ENCODE measurements at regions not wholly inside any gene's neighbourhood (a gene's known extent, or its start where the extent isn't known, plus 50 kb on each side); places are given as distances from the start of the nearest gene placed in this dataset.
A peak's percentile ranks its signal among the peaks of the same experiment; 100 is the strongest.
"Not testable (repeated sequence)": the region's sequence is repeated elsewhere in the genome, so short reads cannot be mapped to it uniquely, and the experiment has no call there.

DNA sequence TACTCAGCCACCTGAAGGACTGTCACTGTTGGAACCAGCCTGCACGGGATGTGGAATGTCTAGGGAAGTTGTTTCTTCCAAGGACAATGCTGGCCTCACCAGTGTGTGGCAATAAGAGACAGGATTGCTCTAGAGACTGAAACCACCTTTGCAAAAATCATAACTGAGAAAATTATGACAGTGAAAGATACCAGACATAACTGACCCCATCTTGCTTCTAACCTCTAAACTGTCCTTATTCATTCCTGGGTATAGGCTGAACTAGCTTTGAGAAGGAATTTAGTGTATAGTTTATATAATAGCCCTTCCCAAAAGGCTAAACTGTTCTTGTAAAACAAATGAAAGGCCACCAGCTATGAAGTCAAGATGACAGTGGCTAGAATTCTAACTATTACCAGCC, 83.6 kb downstream of the IER5 start:
- DNase-seq (ENCODE audit: low spot score): no peak

DNA sequence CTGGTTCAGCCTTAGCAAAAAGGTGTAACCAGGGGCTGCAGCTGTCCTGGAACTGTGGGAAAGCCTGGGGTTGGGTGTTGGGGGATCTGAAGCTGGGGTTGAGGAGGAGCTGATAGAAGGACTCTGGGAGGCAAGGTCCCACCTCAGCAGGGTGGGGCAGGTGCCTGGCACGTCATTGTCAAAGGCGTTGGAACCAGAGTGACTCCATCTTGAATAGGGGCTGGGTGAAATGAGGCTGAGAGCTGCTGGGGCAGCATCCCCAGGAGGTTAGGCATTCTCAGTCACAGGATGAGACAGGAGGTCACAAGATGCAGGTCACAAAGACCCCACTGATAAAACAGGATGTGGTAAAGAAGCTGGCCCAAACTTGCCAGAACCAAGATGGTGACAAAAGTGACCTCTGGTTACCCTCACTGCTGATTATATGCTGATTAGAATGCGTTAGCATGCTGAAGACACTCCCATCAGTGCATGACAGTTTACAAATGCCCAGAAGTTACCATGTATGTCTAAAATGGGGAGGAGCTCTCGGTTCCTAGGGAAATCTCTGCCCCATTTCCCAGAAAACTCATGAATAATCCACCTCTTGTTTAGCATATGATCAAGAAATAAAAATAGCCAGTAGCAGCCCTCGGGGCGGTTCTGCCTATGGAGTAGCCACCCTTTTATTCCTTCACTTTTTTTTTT, 85.4 kb downstream of the IER5 start:
- DNase-seq (ENCODE audit: low spot score): no peak

DNA sequence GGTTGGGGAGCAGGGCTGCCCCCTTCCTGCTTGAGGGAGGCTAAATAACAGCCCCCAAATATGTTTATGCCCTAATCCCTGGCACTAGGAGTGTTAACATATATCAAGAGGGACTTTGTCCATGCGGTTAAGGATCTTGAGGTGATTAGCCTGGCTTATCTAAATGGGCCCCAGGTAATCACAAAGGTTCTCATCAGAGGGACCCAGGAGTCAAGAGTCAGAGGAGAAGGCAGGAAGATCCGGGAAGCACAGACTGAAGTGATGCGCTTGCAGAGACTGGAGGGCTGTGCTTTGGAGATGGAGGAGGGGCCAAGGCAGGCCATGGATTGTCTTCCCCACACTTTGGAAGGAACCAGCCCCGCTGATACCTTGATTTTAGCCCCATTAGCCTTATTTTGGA, 86.4 kb downstream of the IER5 start:
- no peak for DNase-seq (ENCODE audit: low spot score)

- DNase-seq (ENCODE audit: low spot score): no peak
Observed at GRCh38 chr1:181175356-181175910, 86.9 kb downstream of the IER5 start.

DNA sequence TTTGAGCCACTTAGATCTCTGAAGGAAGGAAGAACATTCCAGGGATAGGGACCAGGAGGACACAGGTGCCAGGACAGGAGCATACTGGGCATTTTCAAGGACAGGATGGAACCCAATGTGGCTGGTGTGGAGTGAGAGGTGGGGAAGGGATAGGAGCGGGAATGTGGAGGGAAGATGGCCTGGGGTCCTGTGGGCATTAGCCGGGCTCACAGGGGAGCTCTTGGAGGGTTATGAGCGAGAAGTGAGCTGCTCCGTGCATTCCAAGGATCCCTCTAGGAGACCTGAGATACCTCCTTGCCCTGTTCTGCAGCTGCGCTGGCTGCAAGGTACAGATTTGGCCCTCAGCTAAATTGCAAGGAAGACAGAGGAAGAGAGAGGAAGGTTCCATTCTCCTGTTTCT, 87.5 kb downstream of the IER5 start:
- no peak for DNase-seq (ENCODE audit: low spot score)

GRCh38 chr1:181178241-181178879, 89.9 kb downstream of the IER5 start:
- no peak for DNase-seq (ENCODE audit: low spot score)

- DNase-seq (ENCODE audit: low spot score): no peak
Observed at GRCh38 chr1:181179279-181179986, 90.9 kb downstream of the IER5 start.

DNA sequence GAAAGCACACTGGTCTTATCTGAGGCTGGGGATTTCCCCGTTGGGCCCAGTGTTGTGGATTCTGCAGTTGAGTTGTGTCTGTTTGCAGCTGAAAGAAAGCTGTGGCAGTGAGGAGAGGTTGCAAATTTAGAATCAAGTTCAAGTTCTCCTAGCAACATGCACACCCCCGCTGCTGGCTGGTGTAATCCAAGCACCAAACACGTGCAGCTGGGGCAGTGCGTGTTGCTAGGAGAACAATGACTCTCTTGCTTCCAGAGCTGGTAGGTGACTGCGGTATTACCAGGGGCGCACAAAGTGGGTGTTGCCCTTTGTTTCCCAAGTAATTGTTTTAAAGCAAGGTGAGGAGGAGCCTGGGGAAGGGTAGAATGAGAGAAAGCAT, 91.5 kb downstream of the IER5 start:
- DNase-seq (ENCODE audit: low spot score): peak; percentile 33

DNA sequence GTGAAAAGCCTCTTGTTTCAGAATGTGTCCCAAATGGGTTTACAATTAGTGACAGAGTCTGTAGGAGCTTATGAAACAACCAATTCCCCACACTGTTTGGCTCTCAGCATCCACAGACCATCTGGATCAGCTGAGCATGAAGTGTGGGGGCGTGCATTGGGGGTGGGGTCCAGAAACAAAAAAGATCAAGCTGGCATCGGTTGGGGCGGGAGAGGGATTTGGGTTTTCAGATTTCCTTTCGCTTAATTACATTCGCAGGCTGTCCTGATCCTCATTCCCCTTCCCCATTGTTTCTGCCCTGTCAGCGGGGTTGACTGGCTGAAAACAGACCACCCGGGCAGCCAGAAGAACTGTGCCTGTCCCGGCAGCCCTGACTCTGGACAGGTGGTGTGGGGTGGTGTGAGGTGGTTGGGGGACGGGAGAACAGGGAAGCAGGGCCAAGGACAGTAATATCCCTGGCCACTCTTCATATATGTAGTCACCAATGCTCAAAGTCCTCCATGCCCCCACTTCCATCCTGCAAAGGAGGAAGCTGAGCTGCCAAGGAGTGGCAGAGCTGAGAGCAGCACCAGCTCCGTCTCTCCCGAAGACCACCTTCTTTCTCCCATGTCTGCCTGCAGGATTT, 92.0 kb downstream of the IER5 start:
- DNase-seq (ENCODE audit: low spot score): no peak

DNA sequence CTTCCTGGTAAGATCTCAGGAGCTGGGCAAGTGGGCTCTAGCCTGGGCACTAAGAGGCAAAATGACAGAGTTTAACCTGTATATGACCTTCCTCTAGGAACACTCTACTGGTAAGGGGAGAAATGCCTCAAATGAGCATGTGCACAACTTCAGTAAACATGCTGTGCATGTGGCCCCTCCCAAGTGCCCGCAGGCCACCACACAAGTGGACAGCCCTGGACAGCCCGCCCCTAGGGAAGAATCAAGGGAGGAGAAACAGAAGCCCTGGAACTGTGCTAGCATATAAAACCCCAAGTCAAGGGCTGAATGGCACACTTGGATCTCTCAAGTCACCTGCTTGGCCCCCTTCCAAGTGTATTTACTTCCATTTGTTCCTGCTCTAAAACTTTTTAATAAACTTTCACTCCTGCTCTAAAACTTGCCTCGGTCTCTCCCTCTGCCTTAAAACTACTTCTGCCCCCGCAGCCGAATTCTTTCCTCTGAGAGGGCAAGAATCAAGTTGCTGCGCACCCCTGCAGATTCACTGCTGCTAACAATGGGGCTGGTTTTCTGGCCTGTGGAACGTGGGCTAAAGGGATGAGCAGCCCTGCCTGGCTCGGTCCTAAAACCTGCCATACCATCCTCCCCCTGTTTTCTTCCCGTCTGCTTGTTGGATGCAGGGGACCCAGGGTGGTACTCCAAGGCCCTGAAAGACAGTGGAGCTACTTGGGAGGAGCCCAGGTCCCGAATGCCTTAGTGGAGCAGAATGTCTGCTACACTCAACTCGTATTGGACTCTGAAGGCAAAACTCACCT, 93.5 kb downstream of the IER5 start:
- DNase-seq (ENCODE audit: low spot score): no peak

DNA sequence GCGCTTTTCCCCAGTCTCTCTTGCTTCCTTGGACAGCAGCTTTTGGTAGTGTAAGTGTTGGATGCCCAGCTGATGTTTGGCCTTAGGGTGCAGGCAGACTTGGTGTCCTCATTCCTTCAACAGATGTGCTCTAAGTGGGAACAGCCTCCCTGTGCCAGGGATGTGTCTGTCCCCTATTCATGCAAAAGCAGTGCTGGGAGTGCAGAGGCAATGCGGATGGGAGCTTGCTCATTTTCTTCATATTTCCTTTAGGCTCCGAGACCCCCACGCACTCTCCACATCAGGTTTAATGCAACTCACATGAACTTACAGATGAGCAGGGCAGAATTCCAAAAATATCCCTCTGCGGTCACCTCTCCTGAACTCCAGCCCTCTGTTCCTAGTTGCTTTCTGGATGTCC, 96.1 kb downstream of the IER5 start:
- no peak for DNase-seq (ENCODE audit: low spot score)

DNA sequence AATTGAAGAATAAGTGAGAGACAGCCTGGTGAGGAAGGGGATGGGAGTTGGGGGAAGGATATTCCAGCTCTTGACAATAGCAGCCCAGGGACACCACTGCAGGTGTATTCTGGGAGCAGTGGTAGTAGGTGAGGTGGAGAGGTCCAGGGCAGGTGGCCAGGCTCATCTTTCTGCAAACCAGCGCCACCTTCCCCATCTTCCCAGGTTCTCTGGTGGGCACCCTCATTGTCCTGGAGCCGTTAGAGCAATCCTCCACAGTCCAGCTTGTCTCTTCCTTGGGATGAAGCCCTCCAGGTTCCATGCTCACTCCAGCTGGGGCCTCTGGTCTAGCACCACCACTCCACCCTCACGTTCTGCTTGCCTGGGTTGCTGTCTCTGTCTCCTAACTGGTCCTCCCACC, 97.0 kb downstream of the IER5 start:
- DNase-seq (ENCODE audit: low spot score): no peak

DNA sequence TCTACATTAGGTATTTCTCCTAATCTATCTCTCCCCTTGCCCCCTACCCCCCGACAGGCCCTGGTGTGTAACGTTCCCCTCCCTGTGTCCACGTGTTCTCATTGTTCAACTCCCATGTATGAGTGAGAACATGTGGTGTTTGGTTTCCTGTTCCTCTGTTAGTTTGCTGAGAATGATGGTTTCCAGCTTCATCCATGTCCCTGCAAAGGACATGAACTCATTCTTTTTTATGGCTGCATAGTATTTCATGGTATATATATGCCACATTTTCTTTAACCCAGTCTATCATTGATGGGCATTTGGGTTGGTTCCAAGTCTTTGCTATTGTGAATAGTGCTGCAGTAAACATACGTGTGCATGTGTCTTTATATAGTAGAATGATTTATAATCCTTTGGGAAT, 97.6 kb downstream of the IER5 start:
- not testable (repeated sequence) for DNase-seq (ENCODE audit: low spot score)

GRCh38 chr1:181187337-181188126, 99.0 kb downstream of the IER5 start:
- no peak for DNase-seq (ENCODE audit: low spot score)

DNA sequence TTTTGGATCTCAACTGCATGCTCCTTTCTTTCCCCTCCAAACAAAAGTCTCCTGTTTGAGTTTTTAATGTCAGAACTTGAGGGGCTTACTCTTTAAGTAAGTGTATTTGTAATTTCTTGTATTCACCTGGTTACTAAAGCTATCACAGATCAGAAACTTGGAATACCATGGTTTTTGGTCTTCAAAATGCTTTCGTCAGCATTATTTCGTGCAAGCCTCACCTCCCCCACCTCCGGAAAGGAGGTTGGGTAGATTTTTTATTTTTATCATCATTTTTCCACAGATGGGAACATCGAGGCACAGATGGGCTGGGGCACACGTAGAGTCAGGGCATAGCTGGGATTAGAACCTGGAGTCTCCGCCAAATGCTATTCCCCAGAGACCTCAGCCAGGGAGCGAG, 100.7 kb downstream of the IER5 start:
- DNase-seq (ENCODE audit: low spot score): no peak

DNA sequence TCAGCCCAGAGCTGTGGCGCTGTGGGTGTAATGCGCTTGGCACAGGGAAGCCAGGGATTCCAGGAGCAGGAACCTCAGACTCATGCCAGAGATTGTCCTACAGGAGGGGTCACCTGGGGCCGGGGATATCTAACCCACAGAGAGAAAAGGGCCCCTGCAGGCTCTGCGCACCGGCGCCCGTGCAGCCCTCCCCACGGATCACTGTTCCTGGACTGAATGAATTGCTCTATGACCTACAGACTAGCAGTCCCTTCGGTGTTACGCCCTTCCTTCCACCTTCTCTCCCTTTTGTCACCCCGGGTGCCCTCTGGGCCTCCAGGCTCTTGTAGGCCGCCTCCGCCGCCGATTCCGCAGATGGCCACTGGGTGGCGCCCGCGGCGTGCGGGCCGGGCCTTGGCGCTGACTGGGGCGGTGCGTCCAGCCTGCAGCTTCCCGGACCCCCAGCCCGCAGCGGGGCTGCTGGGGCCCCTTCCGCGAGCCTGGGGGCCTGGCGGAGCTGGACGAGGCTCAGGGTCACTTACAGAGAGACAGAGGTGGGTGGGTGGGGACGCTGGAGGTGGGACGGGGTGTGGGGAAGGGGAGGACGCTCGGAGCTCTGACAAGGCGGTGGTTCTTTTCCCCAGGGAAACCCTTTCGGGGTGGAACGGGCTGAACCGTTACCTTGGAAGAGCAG, 101.3 kb downstream of the IER5 start:
- peak; percentile 61 for DNase-seq (ENCODE audit: low spot score)

GRCh38 chr1:181190364-181191035, 102.0 kb downstream of the IER5 start:
- DNase-seq (ENCODE audit: low spot score): no peak

DNA sequence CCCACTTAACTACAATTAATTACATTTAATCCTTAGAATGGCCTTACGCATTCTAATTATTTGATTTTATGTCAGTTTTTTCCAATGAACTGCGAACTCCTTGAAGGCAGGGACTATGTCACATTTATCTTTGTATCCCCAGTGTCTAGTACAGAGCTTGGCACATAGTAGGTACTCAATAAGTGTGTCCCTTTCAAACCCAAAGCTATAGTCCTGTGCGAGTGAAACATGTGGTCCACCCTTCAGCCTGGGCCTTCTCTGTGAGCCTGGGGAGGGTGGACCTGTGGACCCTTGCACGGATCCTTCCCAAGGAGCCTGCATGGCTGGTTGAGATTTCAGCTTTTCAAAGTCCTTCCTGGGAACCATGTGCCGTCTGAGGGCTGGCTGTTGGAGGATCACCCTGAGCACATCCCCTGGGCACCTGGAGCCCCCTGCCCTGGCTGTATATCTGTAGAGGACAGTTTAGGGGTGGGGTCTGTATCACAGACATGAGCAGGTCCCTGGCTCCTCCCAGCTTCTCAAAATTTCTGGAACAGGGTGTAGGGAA, 103.1 kb downstream of the IER5 start:
- DNase-seq (ENCODE audit: low spot score): no peak

GRCh38 chr1:181192316-181192715, 103.8 kb downstream of the IER5 start:
- DNase-seq (ENCODE audit: low spot score): no peak
